HepG2 (cell line): ENCODE measurements at regions not wholly inside any gene's neighbourhood (a gene's known extent, or its start where the extent isn't known, plus 50 kb on each side); places are given as distances from the start of the nearest gene placed in this dataset.

Source experiments
- DPF2 ChIP-seq: sonication (generic); formaldehyde crosslinking; IDR thresholded peaks from 2 replicates; pipeline ENCODE4 v1.4.0; 2020; ENCODE audit warnings: mild to moderate bottlenecking, low read depth, missing genetic modification reagents, borderline replicate concordance
- FUBP1 ChIP-seq: sonication (generic); formaldehyde crosslinking; IDR thresholded peaks from 2 replicates; pipeline ENCODE4 v1.5.1; 2020; ENCODE audit warnings: missing genetic modification reagents, mild to moderate bottlenecking, borderline replicate concordance
- MLX ChIP-seq: IDR thresholded peaks from 2 replicates; pipeline ENCODE4 v1.6.1; 2016
- SMC3 ChIP-seq: IDR thresholded peaks from 2 replicates; pipeline ENCODE4 v1.6.1; 2011; ENCODE audit warnings: low read length, improper control_type of control experiment
- TFDP2 ChIP-seq: sonication (generic); formaldehyde crosslinking; IDR thresholded peaks from 2 replicates; pipeline ENCODE4 v1.4.0; 2020; ENCODE audit warnings: missing genetic modification reagents
- ZBTB4 ChIP-seq: sonication (generic); formaldehyde crosslinking; IDR thresholded peaks from 2 replicates; pipeline ENCODE4 v1.4.0; 2020; ENCODE audit warnings: missing genetic modification reagents, mild to moderate bottlenecking, borderline replicate concordance
- ZFP36 ChIP-seq: fragments of 150-350 bp; IDR thresholded peaks from 2 replicates; pipeline ENCODE4 v1.6.1; 2018; ENCODE audit warnings: borderline replicate concordance, low read length, low read depth; ENCODE audit not compliant: partially characterized antibody
- ZNF274 ChIP-seq: sonication (generic); formaldehyde crosslinking; IDR thresholded peaks from 2 replicates; pipeline ENCODE4 v1.5.1; 2020; ENCODE audit warnings: mild to moderate bottlenecking, missing genetic modification reagents
- ZNF501 ChIP-seq: sonication (generic); formaldehyde crosslinking; IDR thresholded peaks from 2 replicates; pipeline ENCODE4 v1.5.1; 2020; ENCODE audit warnings: mild to moderate bottlenecking, moderate library complexity, missing genetic modification reagents
- ZNF572 ChIP-seq: sonication (generic); formaldehyde crosslinking; IDR thresholded peaks from 2 replicates; pipeline ENCODE4 v1.5.1; 2020; ENCODE audit warnings: mild to moderate bottlenecking, missing genetic modification reagents

GRCh38 chr20:50281831-50282591, 91.4 kb downstream of the CEBPB start (continued):
- TF ChIP-seq MLX (CRISPR knock-in tag), result no peak
- TF ChIP-seq DPF2 (CRISPR knock-in tag), result no peak; the same call in 1 of the 2 replicates
- no peak for TF ChIP-seq ZFP36
- TF ChIP-seq ZNF501 (CRISPR knock-in tag), result peak; percentile 16; the same call in 1 of the 2 replicates
- peak; percentile 22; the same call in 1 of the 2 replicates for TF ChIP-seq SMC3
- TF ChIP-seq ZNF274 (CRISPR knock-in tag), result peak; percentile 55; the same call in 1 of the 2 replicates
- TF ChIP-seq ZNF572, result peak; percentile 92; the same call in 1 of the 2 replicates
- 0 out of 2 replicates have a peak, but pooled peaks have one; percentile 63 for TF ChIP-seq FUBP1 (CRISPR knock-in tag)
- peak; percentile 83; the same call in 1 of the 2 replicates for TF ChIP-seq ZBTB4 (CRISPR knock-in tag)
- TF ChIP-seq TFDP2 (CRISPR knock-in tag), result no peak
